GM18498 (cell line): ENCODE measurements at regions not wholly inside any gene's neighbourhood (a gene's known extent, or its start where the extent isn't known, plus 50 kb on each side); places are given as distances from the start of the nearest gene placed in this dataset.

ENCODE experiments used
- ATAC-seq: cut with Tn5 transposase; IDR thresholded peaks from one replicate; pipeline ENCODE4 v1.9.1; 2021; ENCODE audit warnings: mild to moderate bottlenecking, moderate library complexity; ENCODE audit not compliant: unreplicated experiment

DNA sequence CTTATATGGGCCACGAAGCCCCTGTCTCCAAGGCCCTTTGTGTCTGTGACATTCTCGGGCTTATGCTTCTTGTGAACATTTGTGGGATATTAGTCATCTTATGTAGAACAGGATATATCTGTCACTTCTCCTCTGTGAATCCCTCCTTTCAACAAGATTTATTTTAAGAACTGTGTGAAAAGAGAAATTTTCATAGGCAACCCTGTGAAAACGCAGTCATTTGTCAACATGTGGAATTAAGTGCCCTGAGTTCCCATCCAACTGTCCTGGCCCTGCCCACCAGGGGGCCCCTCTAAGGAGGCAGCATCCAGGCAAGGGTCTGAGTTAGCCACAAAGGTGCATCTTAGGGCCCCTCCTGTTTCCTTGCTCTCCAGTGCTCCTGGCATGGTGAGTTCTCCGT is 76.8 kb upstream of the CHRNA7 start:
- ATAC-seq, result no peak

- no peak for ATAC-seq
Observed at GRCh38 chr15:31954374-31955172, 75.7 kb upstream of the CHRNA7 start.

DNA sequence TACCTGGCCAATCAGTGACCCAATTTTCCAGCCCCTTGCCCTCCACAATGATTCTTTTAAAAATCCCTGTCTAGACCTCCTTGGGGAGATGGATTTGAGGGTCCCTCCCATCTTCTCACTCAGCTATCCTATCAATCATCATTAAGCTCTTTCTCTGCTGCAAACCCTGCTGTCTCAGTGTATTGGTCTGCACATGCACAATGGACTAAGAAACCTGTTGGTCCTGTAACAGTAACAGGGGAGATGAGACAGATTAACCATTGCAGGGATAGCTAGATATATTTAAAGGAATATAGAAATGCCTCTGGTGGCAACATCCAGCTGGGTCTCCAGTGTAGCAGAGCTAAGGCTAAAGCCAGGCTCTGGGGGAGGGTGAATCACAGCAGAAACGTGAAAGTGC is 74.6 kb upstream of the CHRNA7 start:
- no peak for ATAC-seq

GRCh38 chr15:31957581-31957980 is 72.7 kb upstream of the CHRNA7 start:
- no peak for ATAC-seq

DNA sequence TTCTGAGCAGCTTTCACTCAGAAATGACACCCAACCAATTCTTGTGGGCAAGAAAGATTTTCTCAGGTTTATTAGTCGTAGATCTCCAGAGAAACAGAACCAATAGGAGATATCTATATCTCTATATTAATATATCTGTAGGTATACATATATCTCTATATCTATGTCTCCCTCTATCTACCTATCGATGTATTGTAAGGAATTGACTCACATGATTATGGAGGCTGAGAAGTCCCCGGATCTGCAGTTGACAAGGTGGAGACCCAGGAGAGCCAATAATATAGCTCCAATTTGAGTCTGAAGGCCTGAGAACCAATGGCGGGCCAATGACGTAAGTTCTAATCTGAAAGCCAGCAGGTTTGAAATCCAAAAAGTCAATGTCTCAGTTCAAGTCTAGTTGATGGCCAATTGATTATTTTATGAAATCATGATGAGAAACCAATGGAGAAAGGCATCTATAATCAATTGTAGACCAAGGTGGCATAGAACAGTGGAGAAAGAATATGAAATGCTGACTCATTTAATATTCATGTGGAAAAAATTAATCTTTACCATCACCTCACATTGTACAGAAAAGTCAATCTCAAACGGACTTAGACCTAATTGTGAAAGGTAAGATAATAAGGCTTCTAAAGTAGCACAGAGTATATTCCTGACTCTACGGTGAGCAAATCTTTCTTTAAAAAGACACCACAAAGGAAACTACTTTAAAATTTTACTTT is 65.6 kb upstream of the CHRNA7 start:
- no peak for ATAC-seq

DNA sequence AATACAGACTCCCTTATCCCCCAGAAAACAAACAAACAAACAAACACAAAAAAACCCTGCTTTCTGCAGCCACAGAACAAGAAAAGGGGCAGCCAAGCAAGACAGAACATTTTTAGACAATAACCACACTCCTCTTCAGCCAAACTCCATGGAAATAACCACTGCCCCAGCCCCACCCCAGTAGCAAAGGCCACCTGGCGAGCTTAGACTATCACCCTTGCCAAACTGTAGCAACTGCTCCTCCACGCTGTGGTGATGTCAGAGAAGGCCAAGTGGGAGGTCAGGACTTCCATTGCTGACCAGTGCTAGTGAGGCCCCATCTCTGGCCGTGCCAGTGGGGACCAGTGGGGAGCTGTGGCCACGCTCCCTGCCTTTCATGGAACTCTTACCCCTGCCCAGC is 60.3 kb upstream of the CHRNA7 start:
- ATAC-seq, result no peak

DNA sequence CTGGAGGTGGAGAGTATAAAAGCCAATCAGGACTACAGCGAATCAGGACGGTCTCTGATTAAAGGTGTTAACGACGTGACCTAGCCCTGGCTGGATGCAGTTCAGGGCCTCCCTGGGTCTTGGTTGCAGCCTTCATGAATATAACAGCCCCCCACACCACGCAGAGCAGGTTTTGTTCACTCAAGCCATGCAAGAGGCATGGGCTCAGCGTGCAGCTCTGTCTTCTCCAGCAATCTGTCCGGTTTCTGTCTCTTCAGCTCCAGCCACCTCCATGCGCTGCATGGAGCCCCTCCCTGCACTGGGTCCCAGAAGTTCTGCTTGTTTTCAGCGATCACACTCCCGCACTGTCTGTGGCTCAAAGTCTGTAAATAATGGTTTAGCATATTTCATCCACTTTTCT is 57.1 kb upstream of the CHRNA7 start:
- ATAC-seq, result no peak

GRCh38 chr15:31974154-31974794 is 56.0 kb upstream of the CHRNA7 start:
- no peak for ATAC-seq

DNA sequence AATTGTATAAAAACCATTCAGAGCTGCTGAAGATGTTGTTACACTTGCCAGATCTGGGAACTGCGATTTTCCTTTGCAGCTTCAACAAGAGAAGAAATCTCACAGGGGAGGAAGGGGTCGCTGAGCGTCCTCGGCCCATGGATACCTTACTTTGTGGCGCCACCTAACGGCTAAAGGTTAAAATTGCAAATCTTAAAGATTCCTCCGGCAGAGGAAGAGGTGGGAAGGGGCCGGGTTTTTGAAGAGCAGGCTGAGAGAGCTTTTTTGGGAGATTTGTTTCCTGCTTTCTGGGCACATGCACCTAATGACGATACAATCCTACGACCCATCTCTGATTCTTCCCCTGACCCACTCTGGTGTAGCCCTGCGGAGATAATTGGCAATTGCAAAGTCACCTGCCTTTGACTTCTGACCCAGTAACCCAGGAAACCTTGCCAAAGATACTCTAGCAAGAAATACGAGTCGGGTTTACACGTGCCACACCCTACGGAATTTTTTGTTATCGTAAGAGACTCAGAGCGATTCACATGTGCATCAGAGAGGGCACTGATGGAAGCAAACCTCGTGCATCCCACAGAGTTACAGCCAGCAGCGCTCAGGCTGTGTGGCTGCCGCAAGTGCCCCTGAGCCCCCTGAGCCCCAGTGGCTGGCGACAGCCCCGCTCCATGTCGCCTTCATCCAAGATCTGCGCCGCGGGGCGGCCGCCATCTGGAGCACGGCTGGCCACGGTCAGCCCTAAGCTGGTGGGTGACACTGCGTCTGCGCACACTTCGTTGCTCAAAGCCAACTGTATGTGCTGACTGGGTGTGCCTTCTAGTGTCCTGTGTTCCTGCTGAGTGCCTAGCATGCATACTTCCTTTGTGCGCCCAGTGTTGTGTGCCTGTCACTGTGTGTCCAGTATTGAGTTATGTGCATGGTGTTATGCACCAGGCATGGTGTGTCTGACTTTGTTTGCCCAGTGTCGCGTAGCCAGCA is 55.2 kb upstream of the CHRNA7 start:
- ATAC-seq, result no peak

- ATAC-seq, result no peak
Observed at GRCh38 chr15:31975830-31976229, 54.5 kb upstream of the CHRNA7 start.

DNA sequence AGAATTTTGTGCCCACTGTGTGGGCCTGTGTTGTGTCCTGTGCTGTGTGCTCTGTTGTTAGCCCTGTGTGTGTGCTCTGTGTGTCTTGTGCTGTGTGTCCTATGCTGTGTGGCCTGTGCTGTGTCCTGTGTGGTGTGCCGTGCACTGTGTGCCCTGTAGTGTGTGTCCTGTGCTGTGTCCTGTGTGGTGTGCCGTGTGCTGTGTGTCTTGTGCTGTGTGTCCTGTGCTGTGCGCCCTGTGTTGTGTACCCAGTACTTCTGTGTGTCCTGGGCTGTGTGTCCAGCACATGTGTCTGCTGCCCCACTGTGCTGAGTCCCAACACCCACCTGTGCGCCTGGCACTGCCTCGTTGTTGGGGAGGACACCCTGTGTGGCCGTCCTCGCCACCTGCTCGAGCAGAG is 53.2 kb upstream of the CHRNA7 start:
- ATAC-seq, result no peak

DNA sequence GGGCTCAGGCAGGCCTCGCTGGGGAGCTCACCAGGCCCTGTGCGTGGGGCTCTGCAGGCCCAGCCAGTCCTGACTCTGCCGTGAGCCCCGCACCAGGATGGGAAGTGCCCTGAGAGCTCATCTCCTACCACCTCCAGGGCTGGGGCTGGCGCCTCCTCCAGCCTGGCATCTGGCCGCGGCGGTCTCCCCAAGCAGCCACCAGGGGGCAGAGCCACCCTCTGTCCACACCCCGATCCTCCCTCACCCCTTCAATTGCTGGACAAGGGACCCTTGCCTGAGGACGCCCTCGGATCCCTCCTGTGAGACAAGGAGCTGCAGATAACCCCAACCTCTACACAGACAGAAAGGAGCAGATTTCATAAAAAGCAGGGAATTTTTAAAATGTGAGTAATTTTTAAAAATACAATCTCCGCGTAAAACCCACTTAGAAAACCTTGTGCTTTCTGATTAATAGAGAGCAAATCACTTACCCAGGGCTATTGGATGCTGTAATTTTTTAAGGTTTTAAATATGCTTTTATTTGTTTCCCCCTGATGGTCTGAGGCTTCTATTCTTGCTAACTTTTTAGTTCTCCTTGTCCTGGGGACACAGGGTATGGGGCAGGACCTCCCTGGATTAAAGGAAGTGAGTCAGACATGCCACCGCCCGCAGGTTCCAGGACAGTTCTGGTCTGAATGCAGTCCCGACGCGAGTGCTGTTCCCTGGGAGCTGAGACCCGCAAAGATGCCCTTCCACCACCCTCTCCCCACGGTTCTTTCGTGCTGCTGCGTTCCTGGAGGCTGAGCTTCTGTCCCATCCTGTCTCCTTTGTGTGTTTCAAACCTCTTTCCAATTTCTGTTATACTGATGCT is 52.3 kb upstream of the CHRNA7 start:
- ATAC-seq, result peak; percentile 72
